Immature natural killer cell (primary cell): ENCODE measurements at regions not wholly inside any gene's neighbourhood (a gene's known extent, or its start where the extent isn't known, plus 50 kb on each side); places are given as distances from the start of the nearest gene placed in this dataset.

Source experiments
- DNase-seq, 3 donors: peaks; one replicate each; pipeline ENCODE4 v3.0.0; 2022; ENCODE audit warnings: mixed read lengths in 1 of 3
- H3K27ac Mint-ChIP-seq, 6 donors: one replicate each; pipeline ENCODE4 v1.8.0; 2020; ENCODE audit warnings: mixed read lengths in 6 of 6, mild to moderate bottlenecking in 5 of 6, inconsistent platforms in 4 of 6, moderate library complexity in 3 of 6
- H3K27me3 Mint-ChIP-seq, 3 donors: one replicate each; pipeline ENCODE4 v1.8.0; 2020 to 2021; ENCODE audit warnings: low read depth in 3 of 3, mild to moderate bottlenecking in 3 of 3, mixed read lengths in 3 of 3, moderate library complexity in 3 of 3, inconsistent platforms in 1 of 3
- H3K36me3 Mint-ChIP-seq, 3 donors: one replicate each; pipeline ENCODE4 v1.8.0; 2020; ENCODE audit warnings: mixed read lengths in 3 of 3, inconsistent platforms in 2 of 3, mild to moderate bottlenecking in 2 of 3
- H3K4me1 Mint-ChIP-seq, 2 donors: one replicate each; pipeline ENCODE4 v1.8.0; 2020; ENCODE audit warnings: inconsistent platforms in 2 of 2, mild to moderate bottlenecking in 2 of 2, mixed read lengths in 2 of 2, moderate library complexity in 1 of 2
- H3K4me3 Mint-ChIP-seq, 5 donors: one replicate each; pipeline ENCODE4 v1.8.0; 2020; ENCODE audit warnings: mild to moderate bottlenecking in 5 of 5, mixed read lengths in 5 of 5, inconsistent platforms in 3 of 5, moderate library complexity in 3 of 5
- H3K9me3 Mint-ChIP-seq, 6 donors: one replicate each; pipeline ENCODE4 v1.8.0; 2020; ENCODE audit warnings: mild to moderate bottlenecking in 6 of 6, mixed read lengths in 6 of 6, inconsistent platforms in 4 of 6, moderate library complexity in 3 of 6

GRCh38 chr12:87280356-87280755 is 748.8 kb downstream of the C12orf50 start:
- no peak for DNase-seq
- H3K36me3 Mint-ChIP-seq, result no peaks in the 10 kb centered on the region
- no peak overlapping the region for H3K27ac Mint-ChIP-seq
- no peaks in the 10 kb centered on the region for H3K4me1 Mint-ChIP-seq
- no peaks in the 10 kb centered on the region for H3K27me3 Mint-ChIP-seq
- no peak overlapping the region for H3K4me3 Mint-ChIP-seq
- H3K9me3 Mint-ChIP-seq, result peaks cover 0 to 15% (median 5%) of the 10 kb centered on the region in 6 donors

GRCh38 chr12:87274594-87275245 is 754.5 kb downstream of the C12orf50 start:
- Mint-ChIP-seq H3K27me3 (no peaks in the 10 kb centered on the region), H3K4me3 (no peak overlapping the region), H3K4me1 (no peaks in the 10 kb centered on the region), H3K36me3 (no peaks in the 10 kb centered on the region), H3K27ac (no peak overlapping the region), H3K9me3 (peaks cover 2 to 42% (median 14%) of the 10 kb centered on the region in 6 donors)
- DNase-seq, result no peak

GRCh38 chr12:87272851-87273250 is 756.4 kb downstream of the C12orf50 start:
- Mint-ChIP-seq H3K9me3 (peaks cover 0 to 49% (median 16%) of the 10 kb centered on the region in 6 donors), H3K27me3 (no peaks in the 10 kb centered on the region), H3K4me3 (no peak overlapping the region), H3K4me1 (no peaks in the 10 kb centered on the region), H3K36me3 (no peaks in the 10 kb centered on the region), H3K27ac (no peak overlapping the region)
- DNase-seq, result no peak

- H3K4me1 Mint-ChIP-seq, result no peaks in the 10 kb centered on the region
- H3K27ac Mint-ChIP-seq, result no peak overlapping the region
- H3K27me3 Mint-ChIP-seq, result no peaks in the 10 kb centered on the region
- H3K4me3 Mint-ChIP-seq, result no peak overlapping the region
- peaks cover 0 to 55% (median 19%) of the 10 kb centered on the region in 6 donors for H3K9me3 Mint-ChIP-seq
- H3K36me3 Mint-ChIP-seq, result no peaks in the 10 kb centered on the region
- DNase-seq, result no peak
Observed at GRCh38 chr12:87270919-87271318, 758.3 kb downstream of the C12orf50 start.

- Mint-ChIP-seq H3K27me3 (no peaks in the 10 kb centered on the region), H3K27ac (no peak overlapping the region), H3K9me3 (peaks cover under 1 to 46% (median 16%) of the 10 kb centered on the region in 6 donors), H3K4me1 (no peaks in the 10 kb centered on the region), H3K4me3 (no peak overlapping the region), H3K36me3 (no peaks in the 10 kb centered on the region)
- DNase-seq, result no peak
Observed at GRCh38 chr12:87266305-87266704, 762.9 kb downstream of the C12orf50 start.

GRCh38 chr12:87259391-87259790 is 769.8 kb downstream of the C12orf50 start:
- peaks cover 0 to 21% (median 5%) of the 10 kb centered on the region in 6 donors for H3K9me3 Mint-ChIP-seq
- H3K36me3 Mint-ChIP-seq, result no peaks in the 10 kb centered on the region
- no peak overlapping the region for H3K27ac Mint-ChIP-seq
- DNase-seq, result no peak
- H3K4me3 Mint-ChIP-seq, result no peak overlapping the region
- H3K4me1 Mint-ChIP-seq, result no peaks in the 10 kb centered on the region
- H3K27me3 Mint-ChIP-seq, result peaks cover 0 to 2% (median 0%) of the 10 kb centered on the region in 3 donors

GRCh38 chr12:87254381-87255030 is 774.7 kb downstream of the C12orf50 start:
- Mint-ChIP-seq H3K27me3 (peaks cover 0 to 2% (median 0%) of the 10 kb centered on the region in 3 donors), H3K36me3 (no peaks in the 10 kb centered on the region), H3K9me3 (peaks cover 1 to 26% (median 15%) of the 10 kb centered on the region in 6 donors), H3K4me1 (no peaks in the 10 kb centered on the region), H3K4me3 (no peak overlapping the region), H3K27ac (no peak overlapping the region)
- DNase-seq, result no peak

GRCh38 chr12:87253157-87253556 is 776.0 kb downstream of the C12orf50 start:
- H3K4me3 Mint-ChIP-seq, result no peak overlapping the region
- peaks cover 0 to 2% (median 0%) of the 10 kb centered on the region in 3 donors for H3K27me3 Mint-ChIP-seq

GRCh38 chr12:87246726-87247125 is 782.5 kb downstream of the C12orf50 start:
- H3K27ac Mint-ChIP-seq, result no peak overlapping the region
- H3K36me3 Mint-ChIP-seq, result no peaks in the 10 kb centered on the region
- H3K4me3 Mint-ChIP-seq, result no peak overlapping the region

More at GRCh38 chr12:87253157-87253556, 776.0 kb downstream of the C12orf50 start:
- no peaks in the 10 kb centered on the region for H3K36me3 Mint-ChIP-seq
- peaks cover 1 to 26% (median 17%) of the 10 kb centered on the region in 6 donors for H3K9me3 Mint-ChIP-seq
- no peak overlapping the region for H3K27ac Mint-ChIP-seq
- H3K4me1 Mint-ChIP-seq, result no peaks in the 10 kb centered on the region
- DNase-seq, result no peak

GRCh38 chr12:87238466-87238865 is 790.7 kb downstream of the C12orf50 start:
- Mint-ChIP-seq H3K36me3 (no peaks in the 10 kb centered on the region), H3K27ac (no peak overlapping the region), H3K27me3 (peaks cover 0 to 2% (median 0%) of the 10 kb centered on the region in 3 donors), H3K4me1 (no peaks in the 10 kb centered on the region), H3K4me3 (no peak overlapping the region), H3K9me3 (peaks cover 5 to 55% (median 21%) of the 10 kb centered on the region in 6 donors)
- no peak for DNase-seq

More at GRCh38 chr12:87246726-87247125, 782.5 kb downstream of the C12orf50 start:
- H3K27me3 Mint-ChIP-seq, result no peaks in the 10 kb centered on the region
- peaks cover 0 to 31% (median 11%) of the 10 kb centered on the region in 6 donors for H3K9me3 Mint-ChIP-seq
- no peaks in the 10 kb centered on the region for H3K4me1 Mint-ChIP-seq
- no peak for DNase-seq

- no peak overlapping the region for H3K27ac Mint-ChIP-seq
- H3K4me1 Mint-ChIP-seq, result no peaks in the 10 kb centered on the region
- peaks cover 9 to 55% (median 18%) of the 10 kb centered on the region in 6 donors for H3K9me3 Mint-ChIP-seq
- no peak overlapping the region for H3K4me3 Mint-ChIP-seq
- H3K36me3 Mint-ChIP-seq, result no peaks in the 10 kb centered on the region
- peaks cover 0 to 2% (median 0%) of the 10 kb centered on the region in 3 donors for H3K27me3 Mint-ChIP-seq
- no peak for DNase-seq
Observed at GRCh38 chr12:87234898-87235297, 794.3 kb downstream of the C12orf50 start.

- DNase-seq, result no peak
- H3K4me3 Mint-ChIP-seq, result no peak overlapping the region
- H3K9me3 Mint-ChIP-seq, result peaks cover 11 to 49% (median 18%) of the 10 kb centered on the region in 6 donors
- H3K4me1 Mint-ChIP-seq, result no peaks in the 10 kb centered on the region
- H3K36me3 Mint-ChIP-seq, result no peaks in the 10 kb centered on the region
- peaks cover 0 to 2% (median 0%) of the 10 kb centered on the region in 3 donors for H3K27me3 Mint-ChIP-seq
- H3K27ac Mint-ChIP-seq, result no peak overlapping the region
Observed at GRCh38 chr12:87233671-87234070, 795.5 kb downstream of the C12orf50 start.

- DNase-seq, result no peak
- H3K9me3 Mint-ChIP-seq, result peaks cover 9 to 37% (median 11%) of the 10 kb centered on the region in 6 donors
- no peaks in the 10 kb centered on the region for H3K36me3 Mint-ChIP-seq
- no peak overlapping the region for H3K27ac Mint-ChIP-seq
- no peak overlapping the region for H3K4me3 Mint-ChIP-seq
- no peaks in the 10 kb centered on the region for H3K27me3 Mint-ChIP-seq
- no peaks in the 10 kb centered on the region for H3K4me1 Mint-ChIP-seq
Observed at GRCh38 chr12:87231818-87232217, 797.4 kb downstream of the C12orf50 start.

- DNase-seq, result no peak
- H3K27ac Mint-ChIP-seq, result no peak overlapping the region
- H3K4me1 Mint-ChIP-seq, result no peaks in the 10 kb centered on the region
- H3K9me3 Mint-ChIP-seq, result peaks cover 6 to 28% (median 13%) of the 10 kb centered on the region in 6 donors
- no peaks in the 10 kb centered on the region for H3K27me3 Mint-ChIP-seq
- H3K4me3 Mint-ChIP-seq, result no peak overlapping the region
- H3K36me3 Mint-ChIP-seq, result no peaks in the 10 kb centered on the region
Observed at GRCh38 chr12:87230441-87230840, 798.8 kb downstream of the C12orf50 start.
